ENCODE measurements at regions not wholly inside any gene's neighbourhood (a gene's known extent, or its start where the extent isn't known, plus 50 kb on each side); places are given as distances from the start of the nearest gene placed in this dataset.

DNA sequence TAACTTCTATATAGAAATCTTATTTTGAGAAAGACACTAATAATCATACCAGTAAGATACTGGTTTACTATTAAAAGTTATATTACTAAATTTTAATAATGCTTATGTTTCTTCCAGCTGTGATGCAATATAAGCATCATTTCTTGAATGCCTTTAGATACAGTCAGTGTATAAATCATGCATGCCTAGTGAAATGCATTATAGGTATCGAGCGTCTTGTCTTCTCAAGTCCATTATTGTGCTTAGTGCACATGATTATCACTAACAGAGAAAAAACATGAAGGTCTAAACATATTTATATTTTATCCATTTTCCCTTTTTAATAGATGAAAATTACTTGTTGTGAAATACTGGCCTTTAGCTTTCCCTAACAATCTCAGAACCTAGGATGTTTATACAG is 1021.5 kb upstream of the AGA start:
- DNase-seq (ENCODE audit: low read depth), result no peak
- TF ChIP-seq, protein P1, sequence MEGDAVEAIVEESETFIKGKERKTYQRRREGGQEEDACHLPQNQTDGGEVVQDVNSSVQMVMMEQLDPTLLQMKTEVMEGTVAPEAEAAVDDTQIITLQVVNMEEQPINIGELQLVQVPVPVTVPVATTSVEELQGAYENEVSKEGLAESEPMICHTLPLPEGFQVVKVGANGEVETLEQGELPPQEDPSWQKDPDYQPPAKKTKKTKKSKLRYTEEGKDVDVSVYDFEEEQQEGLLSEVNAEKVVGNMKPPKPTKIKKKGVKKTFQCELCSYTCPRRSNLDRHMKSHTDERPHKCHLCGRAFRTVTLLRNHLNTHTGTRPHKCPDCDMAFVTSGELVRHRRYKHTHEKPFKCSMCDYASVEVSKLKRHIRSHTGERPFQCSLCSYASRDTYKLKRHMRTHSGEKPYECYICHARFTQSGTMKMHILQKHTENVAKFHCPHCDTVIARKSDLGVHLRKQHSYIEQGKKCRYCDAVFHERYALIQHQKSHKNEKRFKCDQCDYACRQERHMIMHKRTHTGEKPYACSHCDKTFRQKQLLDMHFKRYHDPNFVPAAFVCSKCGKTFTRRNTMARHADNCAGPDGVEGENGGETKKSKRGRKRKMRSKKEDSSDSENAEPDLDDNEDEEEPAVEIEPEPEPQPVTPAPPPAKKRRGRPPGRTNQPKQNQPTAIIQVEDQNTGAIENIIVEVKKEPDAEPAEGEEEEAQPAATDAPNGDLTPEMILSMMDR (IDR thresholded peaks at IDR 0.05; ENCODE audit: control insufficient read depth, insufficient read depth, low read depth, low read length, missing control alignments), result no peak
- H3K4me3 ChIP-seq (ENCODE audit: control insufficient read depth, low read depth, low read length), result no peak overlapping the region

DNA sequence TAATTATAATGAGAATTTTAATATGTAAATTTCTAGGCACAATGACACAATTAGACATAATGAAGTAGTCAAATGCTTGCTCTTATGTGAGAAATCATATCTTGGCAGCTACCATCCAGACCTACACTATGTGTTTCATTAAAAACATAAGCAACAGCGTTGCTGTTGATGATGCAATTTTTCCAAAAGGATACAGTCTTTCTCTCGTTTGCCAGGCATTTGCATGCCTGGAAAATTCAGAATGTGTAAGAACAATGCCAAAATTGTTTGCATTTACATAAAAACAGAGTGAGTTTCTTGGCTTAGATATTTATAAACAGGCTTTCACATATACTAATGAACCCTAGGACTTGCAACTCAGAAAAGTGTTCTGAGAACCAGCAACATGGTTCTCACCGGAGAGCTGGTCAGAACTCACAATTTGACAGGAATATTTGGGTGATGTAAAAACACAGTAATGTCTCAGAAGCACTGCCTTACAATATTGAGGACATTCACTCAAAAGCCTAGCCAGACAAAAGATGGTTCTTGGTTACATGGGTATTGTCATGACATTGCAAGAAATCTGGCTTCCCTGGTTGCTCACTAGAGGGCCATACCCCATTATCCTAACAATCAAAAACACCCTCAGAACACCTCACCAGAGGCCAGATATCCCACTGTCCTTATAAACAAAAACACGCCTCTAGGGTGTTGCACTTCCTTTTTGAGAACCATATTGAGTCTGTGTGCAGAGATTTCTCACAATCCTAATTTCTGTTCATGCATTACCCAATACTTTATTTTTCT is 1029.0 kb upstream of the AGA start:
- no peak for DNase-seq (ENCODE audit: low read depth)
- TF ChIP-seq, protein P1 (IDR thresholded peaks at IDR 0.05; ENCODE audit: control insufficient read depth, insufficient read depth, low read depth, low read length, missing control alignments), result no peak

DNA sequence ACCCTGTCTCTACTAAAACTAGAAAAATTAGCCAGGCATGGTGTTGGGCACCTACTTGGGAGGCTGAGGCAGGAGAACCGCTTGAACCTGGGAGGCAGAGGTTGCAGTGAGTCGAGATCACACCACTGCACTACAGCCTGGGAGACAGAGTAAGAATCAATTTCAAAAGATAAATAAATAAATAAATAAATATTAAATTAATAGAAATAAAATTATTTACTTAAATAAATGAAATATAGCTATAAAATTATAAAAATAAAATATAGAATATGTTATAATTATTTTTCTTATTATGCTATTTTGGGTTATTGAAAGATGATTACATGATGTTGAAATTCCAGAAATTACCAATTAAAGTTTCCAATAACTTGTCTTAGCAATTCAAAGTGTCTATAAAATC is 1029.8 kb upstream of the AGA start:
- DNase-seq (ENCODE audit: low read depth), result no peak
- no peak overlapping the region for H3K4me3 ChIP-seq (ENCODE audit: control insufficient read depth, low read depth, low read length)
- TF ChIP-seq, protein P1 (IDR thresholded peaks at IDR 0.05; ENCODE audit: control insufficient read depth, insufficient read depth, low read depth, low read length, missing control alignments), result no peak

More for the DNA sequence above, 1029.0 kb upstream of the AGA start:
- no peak overlapping the region for H3K4me3 ChIP-seq (ENCODE audit: control insufficient read depth, low read depth, low read length)

DNA sequence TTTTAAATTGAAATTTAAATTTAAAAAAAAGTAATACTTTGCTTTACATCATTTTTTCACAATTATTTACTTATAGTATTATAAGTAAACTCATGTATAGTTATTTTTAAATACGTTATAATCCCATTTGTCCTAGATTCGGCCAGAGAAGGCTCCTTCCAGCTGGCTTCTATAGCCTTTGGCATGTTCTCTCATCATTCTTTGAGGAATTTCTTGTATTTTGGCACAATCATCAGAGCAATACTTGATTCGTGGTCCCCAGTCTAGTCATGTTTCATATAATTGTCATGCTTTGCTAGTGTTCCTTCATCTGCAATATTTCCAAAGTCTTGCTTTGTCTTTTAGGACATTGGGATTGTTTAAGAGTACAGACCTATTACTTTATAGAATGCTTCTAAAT is 1037.9 kb upstream of the AGA start:
- DNase-seq (ENCODE audit: low read depth), result no peak
- H3K4me3 ChIP-seq (ENCODE audit: control insufficient read depth, low read depth, low read length), result no peak overlapping the region
- TF ChIP-seq, protein P1 (IDR thresholded peaks at IDR 0.05; ENCODE audit: control insufficient read depth, insufficient read depth, low read depth, low read length, missing control alignments), result no peak

DNA sequence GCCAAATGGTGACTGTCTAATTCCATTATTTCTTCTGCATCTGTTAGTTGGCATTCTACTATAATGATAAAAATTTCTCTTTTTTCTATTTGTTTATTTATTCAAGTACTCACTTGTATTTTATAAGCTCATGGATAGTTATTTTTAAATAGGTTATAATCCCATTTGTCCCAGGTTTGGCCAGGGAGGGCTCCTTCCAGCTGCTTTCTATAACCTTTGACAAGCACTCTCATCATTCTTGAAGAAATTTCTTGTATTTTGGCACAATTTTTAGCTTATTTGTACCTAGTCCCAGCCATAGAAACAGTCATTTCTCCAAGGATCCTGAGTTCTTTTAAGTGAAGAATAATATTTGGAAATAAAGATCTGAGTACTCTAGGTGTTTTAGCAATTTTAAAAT is 1038.6 kb upstream of the AGA start:
- TF ChIP-seq, protein P1 (IDR thresholded peaks at IDR 0.05; ENCODE audit: control insufficient read depth, insufficient read depth, low read depth, low read length, missing control alignments), result no peak
- no peak for DNase-seq (ENCODE audit: low read depth)
- H3K4me3 ChIP-seq (ENCODE audit: control insufficient read depth, low read depth, low read length), result no peak overlapping the region

DNA sequence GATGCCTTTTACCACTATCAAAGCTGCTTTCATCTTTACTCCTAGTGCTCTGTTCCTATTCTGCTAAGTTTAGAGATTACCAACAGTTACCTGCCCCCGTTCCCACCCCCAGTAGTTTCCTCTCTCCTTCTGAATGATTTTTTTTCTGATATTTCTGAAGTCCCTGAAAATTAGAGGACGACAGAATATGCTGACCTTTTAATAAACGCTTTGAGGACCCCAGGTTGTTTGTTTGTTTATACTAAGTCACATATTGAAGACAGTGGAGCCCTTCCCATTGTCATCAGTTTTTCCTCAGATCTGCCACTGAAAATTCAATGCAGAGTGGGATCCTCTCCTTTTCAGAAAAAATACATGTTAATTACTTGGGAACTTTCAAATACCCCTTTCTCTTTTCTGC is 1039.3 kb upstream of the AGA start:
- H3K4me3 ChIP-seq (ENCODE audit: control insufficient read depth, low read depth, low read length), result no peak overlapping the region
- DNase-seq (ENCODE audit: low read depth), result no peak
- TF ChIP-seq, protein P1 (IDR thresholded peaks at IDR 0.05; ENCODE audit: control insufficient read depth, insufficient read depth, low read depth, low read length, missing control alignments), result no peak

All from AG09309 (cell line).